GM18951 (cell line): ENCODE measurements at regions not wholly inside any gene's neighbourhood (a gene's known extent, or its start where the extent isn't known, plus 50 kb on each side); places are given as distances from the start of the nearest gene placed in this dataset.

Source experiments
- POLR2A ChIP-seq: IDR thresholded peaks from 4 replicates; pipeline ENCODE4 v1.6.1; 2011; ENCODE audit warnings: mild to moderate bottlenecking; ENCODE audit not compliant: insufficient read length, insufficient read depth; ENCODE audit errors: extremely low read depth
- in situ Hi-C: fragments of 300-500 bp; cut with MboI; formaldehyde crosslinking; loops from one replicate; pipeline ENCODE4 v1.12.0; 2022; ENCODE audit warnings: low sequenced_read_pairs, mixed read lengths, inconsistent platforms; ENCODE audit not compliant: unreplicated experiment

DNA sequence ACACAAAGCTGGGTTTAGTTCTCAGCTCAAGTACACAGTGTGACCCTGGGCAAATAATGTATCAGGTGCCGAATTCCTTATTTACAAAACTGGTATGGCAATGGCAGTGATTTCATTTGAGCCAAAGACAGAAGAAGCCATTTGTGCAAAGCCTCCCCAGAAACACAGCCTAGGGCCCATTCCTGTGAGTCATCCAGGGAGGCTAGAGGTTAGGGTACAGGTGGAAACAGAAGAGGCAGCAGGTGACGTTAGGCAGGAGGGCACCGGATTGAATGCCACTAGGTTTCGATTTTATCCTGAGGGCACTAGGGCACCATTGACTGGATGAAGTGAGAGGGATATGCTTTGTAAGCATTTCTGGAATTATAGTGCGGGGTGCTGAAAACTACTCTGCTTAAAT is 766.9 kb upstream of the NR2F2 start:
- no peak for TF ChIP-seq POLR2A
- in situ Hi-C loops: no loop called here

- in situ Hi-C loops: no loop called here
- no peak for TF ChIP-seq POLR2A
Measured at GRCh38 chr15:95565016-95565600, 765.4 kb upstream of the NR2F2 start.

DNA sequence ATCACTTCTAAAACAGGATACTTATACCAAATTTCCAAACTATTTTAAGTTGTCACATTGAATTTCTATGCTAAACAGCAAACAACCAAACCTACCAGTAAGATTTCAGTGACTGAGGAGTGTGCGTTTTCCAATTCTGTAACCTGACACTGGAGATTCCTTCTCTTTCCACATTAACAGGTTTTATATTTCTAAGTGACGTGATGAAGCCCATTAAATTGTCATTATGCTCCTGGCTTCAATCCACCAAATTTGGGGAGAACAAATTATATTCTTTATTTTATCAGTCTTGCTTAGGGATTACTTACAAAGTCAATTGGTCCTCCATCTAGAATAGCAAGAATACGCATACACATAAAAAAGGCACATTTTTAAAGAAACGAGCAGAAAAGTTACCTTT is 764.8 kb upstream of the NR2F2 start:
- no peak for TF ChIP-seq POLR2A
- in situ Hi-C loops: no loop called here

- in situ Hi-C loops: no loop called here
- no peak for TF ChIP-seq POLR2A
Measured at GRCh38 chr15:95567686-95568085, 762.8 kb upstream of the NR2F2 start.

- in situ Hi-C loops: no loop called here
- TF ChIP-seq POLR2A: no peak
Measured at GRCh38 chr15:95574053-95574452, 756.4 kb upstream of the NR2F2 start.

DNA sequence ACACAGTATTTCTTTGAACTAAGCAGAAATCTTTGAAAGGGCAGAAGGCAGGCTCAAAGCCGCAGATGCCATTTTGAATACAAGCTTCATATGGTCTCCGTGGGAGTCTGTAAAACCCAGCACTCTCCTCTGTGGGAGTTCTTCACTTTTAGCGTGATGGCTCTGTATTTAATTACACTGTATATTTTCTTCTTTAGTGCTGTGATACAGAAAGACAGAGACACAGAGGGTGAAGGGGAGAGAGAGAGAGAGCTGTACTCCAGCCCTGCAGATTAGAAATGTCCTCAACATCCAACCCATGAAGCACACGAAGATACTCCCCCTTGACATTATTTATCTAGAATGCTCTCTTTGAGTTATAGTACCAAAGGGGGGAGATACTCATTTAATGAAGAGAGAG is 752.6 kb upstream of the NR2F2 start:
- TF ChIP-seq POLR2A: no peak

GRCh38 chr15:95580121-95580520 is 750.4 kb upstream of the NR2F2 start:
- in situ Hi-C loops: no loop called here
- TF ChIP-seq POLR2A: no peak

More for the DNA sequence above, 752.6 kb upstream of the NR2F2 start:
- in situ Hi-C loops: no loop called here

- TF ChIP-seq POLR2A: no peak
Measured at GRCh38 chr15:95581595-95581994, 748.9 kb upstream of the NR2F2 start.

GRCh38 chr15:95584088-95584487 is 746.4 kb upstream of the NR2F2 start:
- no peak for TF ChIP-seq POLR2A
- in situ Hi-C loops: no loop called here

More at GRCh38 chr15:95581595-95581994, 748.9 kb upstream of the NR2F2 start:
- in situ Hi-C loops: no loop called here

- no peak for TF ChIP-seq POLR2A
- in situ Hi-C loops: no loop called here
Measured at GRCh38 chr15:95588056-95588455, 742.4 kb upstream of the NR2F2 start.

DNA sequence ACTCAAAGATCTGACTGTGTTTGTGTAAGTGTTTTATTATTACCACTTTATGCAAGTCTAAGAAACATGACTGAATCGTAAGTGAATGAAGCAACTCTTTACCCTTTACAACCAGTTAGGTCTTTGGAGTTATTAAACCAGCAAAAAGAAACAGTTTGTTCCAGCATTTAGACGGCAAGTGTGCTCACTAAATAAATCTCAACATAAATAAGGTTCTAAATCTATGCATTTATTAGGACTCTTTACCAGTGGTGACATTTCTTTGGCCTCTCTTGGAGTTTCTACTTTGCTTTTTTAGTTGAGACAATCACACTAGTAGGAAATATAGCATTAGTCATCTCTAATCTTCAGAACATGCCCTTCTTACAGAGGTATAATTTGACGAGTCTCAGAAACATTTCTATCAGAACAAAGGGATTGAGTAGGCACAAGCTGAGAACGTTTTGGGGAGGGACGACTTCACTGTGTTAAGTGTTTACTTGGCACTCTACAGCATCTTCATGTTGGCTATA is 739.9 kb upstream of the NR2F2 start:
- no peak for TF ChIP-seq POLR2A
- in situ Hi-C loops: no loop called here

DNA sequence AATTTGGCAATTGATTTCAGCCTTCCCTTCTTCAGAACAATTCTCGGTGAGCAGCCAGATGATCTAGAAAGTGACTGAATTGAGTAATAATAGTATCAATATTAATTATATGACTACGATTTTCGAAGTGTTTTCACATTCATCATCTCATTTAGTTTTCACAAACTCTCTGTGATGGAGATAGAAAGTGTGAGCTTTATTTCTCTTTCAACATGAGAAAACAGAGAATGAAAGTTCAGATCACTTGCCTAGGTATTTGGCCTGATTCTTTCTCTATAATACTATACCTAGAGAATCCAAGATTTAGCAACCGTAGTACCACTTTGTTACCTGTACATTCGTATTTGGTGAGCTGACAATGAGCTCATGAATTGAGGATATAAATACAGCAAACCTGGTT is 739.2 kb upstream of the NR2F2 start:
- no peak for TF ChIP-seq POLR2A
- in situ Hi-C loops: no loop called here

DNA sequence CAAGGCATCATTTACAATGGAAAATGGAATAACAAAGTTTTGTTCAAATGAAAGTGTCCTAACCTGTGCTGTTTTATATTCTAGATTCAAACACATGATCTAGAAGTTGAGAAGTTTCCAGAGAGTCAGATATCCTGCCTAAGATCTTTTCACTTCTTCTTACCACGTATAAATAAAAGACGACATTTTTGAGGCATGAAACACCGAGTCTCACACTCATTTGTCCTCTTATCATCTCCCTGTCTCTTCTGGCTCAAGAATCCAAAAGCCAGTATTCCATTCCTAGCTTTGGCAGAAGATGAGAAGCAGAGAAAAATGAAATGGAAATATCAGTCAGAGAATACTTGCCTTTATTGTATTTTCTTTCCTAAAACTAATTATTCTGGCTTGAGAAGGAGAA is 738.6 kb upstream of the NR2F2 start:
- no peak for TF ChIP-seq POLR2A
- in situ Hi-C loops: no loop called here

DNA sequence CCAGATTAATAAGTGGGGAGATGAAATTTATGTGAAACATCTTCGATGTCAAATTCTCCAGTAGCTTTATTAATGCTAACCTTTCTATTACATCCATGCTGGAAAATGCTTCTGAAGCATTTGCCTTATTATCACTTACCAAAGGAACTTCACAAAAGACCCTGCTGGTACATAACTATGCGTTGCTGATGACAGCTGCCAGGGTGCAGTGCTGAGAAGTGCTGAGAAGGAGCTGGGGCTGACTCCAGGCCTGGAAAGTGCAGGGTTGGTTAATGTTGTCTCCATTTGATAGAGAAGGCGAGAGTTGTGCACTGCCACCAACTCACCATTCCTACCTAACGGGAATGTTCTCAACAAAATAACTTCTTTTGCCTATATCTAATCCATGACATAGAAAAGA is 736.0 kb upstream of the NR2F2 start:
- in situ Hi-C loops: no loop called here
- TF ChIP-seq POLR2A: no peak

DNA sequence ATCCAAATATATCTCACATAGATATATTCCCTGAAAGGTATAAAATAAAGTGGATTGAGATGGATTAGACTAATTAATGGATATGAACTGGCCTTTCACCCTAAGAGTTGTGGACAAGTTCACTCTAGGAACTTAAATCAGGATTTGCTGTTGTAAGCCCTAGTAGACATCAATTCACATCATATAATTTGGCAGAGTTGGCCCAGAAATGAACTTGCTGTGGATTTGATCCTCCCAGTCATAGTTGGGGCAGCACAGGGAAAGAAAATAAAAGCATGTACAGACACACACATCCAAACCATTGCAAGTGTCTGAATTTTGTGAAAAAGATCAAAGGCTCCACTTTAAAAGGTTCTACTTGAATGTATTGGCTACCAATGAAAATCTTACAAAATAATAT is 734.7 kb upstream of the NR2F2 start:
- in situ Hi-C loops: no loop called here
- TF ChIP-seq POLR2A: no peak

GRCh38 chr15:95596496-95596895 is 734.0 kb upstream of the NR2F2 start:
- in situ Hi-C loops: no loop called here
- TF ChIP-seq POLR2A: no peak
